ENCODE measurements at regions not wholly inside any gene's neighbourhood (a gene's known extent, or its start where the extent isn't known, plus 50 kb on each side); places are given as distances from the start of the nearest gene placed in this dataset.
A peak's percentile ranks its signal among the peaks of the same experiment; 100 is the strongest.

DNA sequence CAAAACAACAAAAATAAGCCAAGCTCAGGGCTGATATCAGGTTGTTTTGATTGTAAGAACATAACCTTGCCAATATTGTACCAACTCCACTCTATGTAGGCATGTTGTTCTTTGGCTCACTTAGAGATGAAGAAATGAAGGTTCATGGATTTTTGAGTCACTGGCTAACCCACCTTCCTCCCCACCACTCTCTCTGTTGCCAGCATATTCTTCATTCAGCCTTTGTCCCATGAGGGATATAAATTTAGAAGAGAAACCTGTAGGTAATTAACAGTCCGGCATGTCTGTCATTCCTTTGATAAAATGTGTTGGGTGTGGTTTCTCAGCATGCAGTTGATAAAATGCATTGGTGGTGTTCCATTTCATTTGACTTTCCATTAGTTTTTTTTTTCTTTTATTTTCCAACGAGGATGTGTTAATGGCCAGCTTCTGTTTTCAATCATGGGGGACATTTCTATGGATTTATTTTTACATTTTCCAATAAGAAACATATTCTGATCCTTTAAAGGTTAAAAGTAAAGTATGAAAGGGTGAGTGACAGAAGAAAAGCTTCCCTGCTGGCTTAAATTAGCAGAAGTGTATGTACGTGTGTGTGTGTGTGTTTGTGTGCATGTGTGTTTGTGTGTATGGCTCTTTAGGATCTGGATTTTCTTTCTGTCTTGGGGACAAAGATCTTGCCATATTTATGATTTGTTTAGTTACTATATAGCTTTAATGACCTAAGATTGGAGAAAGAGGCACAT, 166.2 kb upstream of the KCNJ16 start:
- TF ChIP-seq POLR2A (IDR thresholded peaks at IDR 0.05) = no peak
- TF ChIP-seq, protein P1, sequence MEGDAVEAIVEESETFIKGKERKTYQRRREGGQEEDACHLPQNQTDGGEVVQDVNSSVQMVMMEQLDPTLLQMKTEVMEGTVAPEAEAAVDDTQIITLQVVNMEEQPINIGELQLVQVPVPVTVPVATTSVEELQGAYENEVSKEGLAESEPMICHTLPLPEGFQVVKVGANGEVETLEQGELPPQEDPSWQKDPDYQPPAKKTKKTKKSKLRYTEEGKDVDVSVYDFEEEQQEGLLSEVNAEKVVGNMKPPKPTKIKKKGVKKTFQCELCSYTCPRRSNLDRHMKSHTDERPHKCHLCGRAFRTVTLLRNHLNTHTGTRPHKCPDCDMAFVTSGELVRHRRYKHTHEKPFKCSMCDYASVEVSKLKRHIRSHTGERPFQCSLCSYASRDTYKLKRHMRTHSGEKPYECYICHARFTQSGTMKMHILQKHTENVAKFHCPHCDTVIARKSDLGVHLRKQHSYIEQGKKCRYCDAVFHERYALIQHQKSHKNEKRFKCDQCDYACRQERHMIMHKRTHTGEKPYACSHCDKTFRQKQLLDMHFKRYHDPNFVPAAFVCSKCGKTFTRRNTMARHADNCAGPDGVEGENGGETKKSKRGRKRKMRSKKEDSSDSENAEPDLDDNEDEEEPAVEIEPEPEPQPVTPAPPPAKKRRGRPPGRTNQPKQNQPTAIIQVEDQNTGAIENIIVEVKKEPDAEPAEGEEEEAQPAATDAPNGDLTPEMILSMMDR (IDR thresholded peaks at IDR 0.05) = no peak
- H3K9me3 ChIP-seq = no peaks in the 10 kb centered on the region
- H3K27ac ChIP-seq = no peak overlapping the region
- H3K27me3 ChIP-seq = no peaks in the 10 kb centered on the region
- DNase-seq = no peak
- intact Hi-C loops (cut with DNase I; ENCODE audit: low total_unique reads) = no loop called here
- H3K36me3 ChIP-seq (ENCODE audit: low read depth, missing control alignments) = no peaks in the 10 kb centered on the region
- WGBS, 2 donors = 65 to 66% methylated on average over 3 of the region's 3 CpGs
- H3K4me1 ChIP-seq = no peaks in the 10 kb centered on the region
- no peak overlapping the region for H3K4me3 ChIP-seq

DNA sequence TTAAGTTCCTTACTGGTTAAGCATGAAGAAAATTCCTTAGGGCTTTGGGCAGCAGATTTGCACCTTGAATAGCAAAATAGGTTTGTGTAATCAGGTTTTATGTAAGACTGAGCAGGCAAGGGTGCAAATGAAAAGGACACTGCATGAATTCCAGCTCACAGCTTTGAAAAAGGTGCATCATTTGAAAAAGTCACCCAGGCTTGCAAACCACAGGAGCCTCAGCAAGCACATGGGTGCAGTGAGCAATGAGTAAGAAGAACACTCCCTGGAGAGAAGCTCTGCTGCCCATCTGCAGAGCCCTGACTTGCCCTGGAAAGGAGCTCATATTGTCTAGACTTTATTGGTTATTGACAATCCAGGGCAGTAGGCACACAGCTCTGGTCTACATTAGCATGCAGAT, 165.6 kb upstream of the KCNJ16 start:
- Histone ChIP-seq H3K27me3 (no peaks in the 10 kb centered on the region), H3K4me1 (no peaks in the 10 kb centered on the region), H3K9me3 (no peaks in the 10 kb centered on the region), H3K36me3 (ENCODE audit: low read depth, missing control alignments) (no peaks in the 10 kb centered on the region), H3K27ac (no peak overlapping the region), H3K4me3 (no peak overlapping the region)
- intact Hi-C loops (cut with DNase I; ENCODE audit: low total_unique reads) = no loop called here
- no peak for TF ChIP-seq POLR2A (IDR thresholded peaks at IDR 0.05)
- TF ChIP-seq, protein P1 (IDR thresholded peaks at IDR 0.05) = no peak
- DNase-seq = no peak

- 66 to 68% methylated on average over 3 of the region's 3 CpGs for WGBS, 2 donors
- no peaks in the 10 kb centered on the region for H3K9me3 ChIP-seq
- no peak for DNase-seq
- H3K4me3 ChIP-seq = no peak overlapping the region
- H3K36me3 ChIP-seq (ENCODE audit: low read depth, missing control alignments) = no peaks in the 10 kb centered on the region
- TF ChIP-seq, protein P1 (IDR thresholded peaks at IDR 0.05) = no peak
- TF ChIP-seq POLR2A (IDR thresholded peaks at IDR 0.05) = no peak
- intact Hi-C loops (cut with DNase I; ENCODE audit: low total_unique reads) = no loop called here
- H3K27me3 ChIP-seq = no peaks in the 10 kb centered on the region
- peak overlapping the region in 1 of 2 donors; percentile 8 for H3K27ac ChIP-seq
- H3K4me1 ChIP-seq = no peaks in the 10 kb centered on the region
These were observed 162.2 kb upstream of the KCNJ16 start for GRCh38 chr17:69912805-69913204.

GRCh38 chr17:69913216-69913615, 161.8 kb upstream of the KCNJ16 start:
- H3K9me3 ChIP-seq = no peaks in the 10 kb centered on the region
- no peaks in the 10 kb centered on the region for H3K4me1 ChIP-seq
- intact Hi-C loops (cut with DNase I; ENCODE audit: low total_unique reads) = no loop called here
- TF ChIP-seq POLR2A (IDR thresholded peaks at IDR 0.05) = no peak
- TF ChIP-seq, protein P1 (IDR thresholded peaks at IDR 0.05) = no peak
- H3K27ac ChIP-seq = no peak overlapping the region
- H3K36me3 ChIP-seq (ENCODE audit: low read depth, missing control alignments) = no peaks in the 10 kb centered on the region
- 51 to 57% methylated on average over 2 of the region's 2 CpGs for WGBS, 2 donors
- no peaks in the 10 kb centered on the region for H3K27me3 ChIP-seq
- H3K4me3 ChIP-seq = no peak overlapping the region
- no peak for DNase-seq

DNA sequence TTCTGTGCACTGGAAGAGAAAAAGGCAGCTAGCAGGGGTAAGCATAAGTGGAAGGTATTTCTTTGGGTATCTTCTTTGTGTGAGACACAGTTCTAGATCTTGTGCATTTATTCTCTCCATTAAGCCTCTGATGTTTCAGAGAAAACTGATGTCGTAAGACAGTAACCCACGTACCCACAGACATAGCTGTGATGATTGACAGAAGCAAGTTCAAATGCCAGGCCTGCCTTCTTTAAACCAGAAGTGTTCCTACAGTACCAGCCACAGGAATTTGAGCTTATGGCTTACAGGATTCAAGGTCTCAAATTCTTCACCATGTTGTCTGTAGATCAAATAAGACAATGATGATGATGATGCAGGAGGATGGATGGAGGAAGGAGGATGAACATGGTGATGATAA, 161.4 kb upstream of the KCNJ16 start:
- 80 to 86% methylated on average over 2 of the region's 2 CpGs for WGBS, 2 donors
- Histone ChIP-seq H3K36me3 (ENCODE audit: low read depth, missing control alignments) (no peaks in the 10 kb centered on the region), H3K4me1 (no peaks in the 10 kb centered on the region), H3K4me3 (no peak overlapping the region), H3K27me3 (no peaks in the 10 kb centered on the region), H3K9me3 (no peaks in the 10 kb centered on the region), H3K27ac (no peak overlapping the region)
- intact Hi-C loops (cut with DNase I; ENCODE audit: low total_unique reads) = no loop called here
- DNase-seq = no peak
- TF ChIP-seq, protein P1 (IDR thresholded peaks at IDR 0.05) = no peak
- no peak for TF ChIP-seq POLR2A (IDR thresholded peaks at IDR 0.05)

All from testis (tissue), 2 donors.